Thoracic aorta (tissue), 2 donors: ENCODE measurements at regions not wholly inside any gene's neighbourhood (a gene's known extent, or its start where the extent isn't known, plus 50 kb on each side); places are given as distances from the start of the nearest gene placed in this dataset.

Source experiments
- ATAC-seq: fragments of 150-250 bp; one replicate; pipeline ENCODE4 v1.8.0; 2017; ENCODE audit warnings: low read depth; ENCODE audit not compliant: insufficient number of reproducible peaks, low FRiP score
- DNase-seq: peaks from one replicate; pipeline ENCODE4 v3.0.0-alpha.2; 2020; ENCODE audit warnings: low spot score
- H3K27ac ChIP-seq, 2 donors: fragments of 200-600 bp; sonication (generic); 1 replicate in 1 of 2; 2 replicates in 1 of 2; pipeline ENCODE4 v1.5.1; 2016; ENCODE audit warnings: mild to moderate bottlenecking in 2 of 2, moderate library complexity in 2 of 2
- H3K27me3 ChIP-seq: fragments of 200-600 bp; sonication (generic); replicated peaks from 2 replicates; pipeline ENCODE4 v1.6.0; 2016; ENCODE audit warnings: mild to moderate bottlenecking; ENCODE audit not compliant: insufficient read depth
- H3K36me3 ChIP-seq: fragments of 200-600 bp; sonication (generic); one replicate; pipeline ENCODE4 v1.5.1; 2016
- H3K4me1 ChIP-seq, 2 donors: fragments of 200-600 bp; sonication (generic); 1 replicate in 1 of 2; 2 replicates in 1 of 2; pipeline versions ENCODE4 v1.5.1 to v1.6.0; 2016; ENCODE audit warnings: low read depth in 2 of 2, mild to moderate bottlenecking in 1 of 2; ENCODE audit not compliant: control insufficient read depth in 1 of 2
- H3K4me3 ChIP-seq: fragments of 200-600 bp; sonication (generic); 2 replicates; pipeline ENCODE4 v1.5.1; 2016; ENCODE audit warnings: mild to moderate bottlenecking
- H3K9me3 ChIP-seq: fragments of 200-600 bp; sonication (generic); 2 replicates; pipeline ENCODE4 v1.5.1; 2016
- TF ChIP-seq, protein P1 (sequence below): fragments of 200-600 bp; sonication (generic); IDR thresholded peaks from one replicate; pipeline ENCODE4 v1.5.1; 2019; ENCODE audit warnings: antibody characterized with exemption

DNA sequence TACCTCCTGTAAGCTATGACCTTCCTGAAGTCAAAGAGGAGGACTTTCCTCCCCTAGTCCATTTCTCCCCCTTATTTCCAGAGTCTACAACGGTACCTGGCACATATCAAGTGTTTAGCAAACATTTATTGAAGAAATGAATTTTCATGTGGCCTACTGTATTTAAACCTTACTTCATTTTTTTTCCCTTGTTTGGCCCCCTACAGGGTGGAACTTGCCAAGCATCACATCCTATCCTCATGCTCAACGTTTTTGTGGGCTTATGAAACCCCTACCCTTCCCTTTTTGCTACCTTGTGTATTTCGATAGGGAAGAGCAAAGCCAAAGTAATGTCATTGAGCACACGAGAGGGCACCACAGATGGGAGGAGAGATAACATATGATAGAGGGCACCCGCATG lies 1857.8 kb upstream of the WWC1 start:
- H3K4me1 ChIP-seq = no peaks in the 10 kb centered on the region
- DNase-seq (no peak), ATAC-seq (no peak)
- H3K27ac ChIP-seq = no peak overlapping the region
- no peaks in the 10 kb centered on the region for H3K36me3 ChIP-seq
- no peak overlapping the region for H3K4me3 ChIP-seq
- H3K9me3 ChIP-seq = no peaks in the 10 kb centered on the region
- TF ChIP-seq, protein P1, sequence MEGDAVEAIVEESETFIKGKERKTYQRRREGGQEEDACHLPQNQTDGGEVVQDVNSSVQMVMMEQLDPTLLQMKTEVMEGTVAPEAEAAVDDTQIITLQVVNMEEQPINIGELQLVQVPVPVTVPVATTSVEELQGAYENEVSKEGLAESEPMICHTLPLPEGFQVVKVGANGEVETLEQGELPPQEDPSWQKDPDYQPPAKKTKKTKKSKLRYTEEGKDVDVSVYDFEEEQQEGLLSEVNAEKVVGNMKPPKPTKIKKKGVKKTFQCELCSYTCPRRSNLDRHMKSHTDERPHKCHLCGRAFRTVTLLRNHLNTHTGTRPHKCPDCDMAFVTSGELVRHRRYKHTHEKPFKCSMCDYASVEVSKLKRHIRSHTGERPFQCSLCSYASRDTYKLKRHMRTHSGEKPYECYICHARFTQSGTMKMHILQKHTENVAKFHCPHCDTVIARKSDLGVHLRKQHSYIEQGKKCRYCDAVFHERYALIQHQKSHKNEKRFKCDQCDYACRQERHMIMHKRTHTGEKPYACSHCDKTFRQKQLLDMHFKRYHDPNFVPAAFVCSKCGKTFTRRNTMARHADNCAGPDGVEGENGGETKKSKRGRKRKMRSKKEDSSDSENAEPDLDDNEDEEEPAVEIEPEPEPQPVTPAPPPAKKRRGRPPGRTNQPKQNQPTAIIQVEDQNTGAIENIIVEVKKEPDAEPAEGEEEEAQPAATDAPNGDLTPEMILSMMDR = no peak
- H3K27me3 ChIP-seq = no peaks in the 10 kb centered on the region

DNA sequence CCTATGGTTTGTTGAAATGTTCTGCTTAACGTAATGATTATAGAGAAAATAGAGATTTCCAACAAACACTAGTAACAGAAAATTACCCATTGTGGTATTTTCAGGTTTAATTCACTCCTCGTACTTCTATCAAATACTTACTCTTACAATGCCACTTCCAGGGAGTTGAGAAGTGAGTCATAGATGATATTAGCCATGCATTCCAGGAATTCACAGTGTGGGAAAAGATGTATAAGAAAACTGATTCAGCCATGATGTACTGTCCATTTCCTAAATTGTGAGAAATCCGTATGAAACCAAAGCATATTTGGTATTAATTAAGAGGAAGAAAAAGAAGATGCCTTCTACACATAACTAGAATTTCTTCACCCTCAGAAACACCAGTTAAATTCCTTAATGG lies 1854.6 kb upstream of the WWC1 start:
- no peaks in the 10 kb centered on the region for H3K36me3 ChIP-seq
- ATAC-seq = no peak
- no peaks in the 10 kb centered on the region for H3K9me3 ChIP-seq
- H3K27me3 ChIP-seq = no peaks in the 10 kb centered on the region
- H3K4me1 ChIP-seq = no peaks in the 10 kb centered on the region
- no peak overlapping the region for H3K4me3 ChIP-seq
- H3K27ac ChIP-seq = no peak overlapping the region
- TF ChIP-seq, protein P1 = no peak
- no peak for DNase-seq

DNA sequence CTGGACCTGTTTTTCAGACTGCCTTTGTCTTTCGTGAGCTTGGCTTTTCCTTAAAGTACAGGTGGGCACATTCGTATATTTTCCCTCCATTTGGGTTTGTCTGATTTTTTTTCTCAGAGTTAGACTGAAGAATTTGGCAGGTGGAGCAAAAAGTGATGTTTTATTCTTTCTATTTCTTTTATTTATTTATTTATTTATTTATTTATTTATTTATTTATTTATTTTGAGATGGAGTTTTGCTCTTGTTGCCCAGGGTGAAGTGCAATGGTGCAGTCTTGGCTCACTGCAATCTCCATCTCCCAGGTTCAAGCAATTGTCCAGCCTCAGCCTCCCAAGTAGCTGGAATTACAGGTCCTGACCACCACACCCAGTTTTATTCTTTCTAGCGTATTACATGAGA lies 1805.1 kb upstream of the WWC1 start:
- Histone ChIP-seq H3K4me3 (no peak overlapping the region), H3K36me3 (no peaks in the 10 kb centered on the region), H3K9me3 (no peaks in the 10 kb centered on the region), H3K4me1 (no peaks in the 10 kb centered on the region), H3K27ac (no peak overlapping the region), H3K27me3 (no peaks in the 10 kb centered on the region)
- ATAC-seq = no peak
- TF ChIP-seq, protein P1 = no peak
- DNase-seq = no peak

DNA sequence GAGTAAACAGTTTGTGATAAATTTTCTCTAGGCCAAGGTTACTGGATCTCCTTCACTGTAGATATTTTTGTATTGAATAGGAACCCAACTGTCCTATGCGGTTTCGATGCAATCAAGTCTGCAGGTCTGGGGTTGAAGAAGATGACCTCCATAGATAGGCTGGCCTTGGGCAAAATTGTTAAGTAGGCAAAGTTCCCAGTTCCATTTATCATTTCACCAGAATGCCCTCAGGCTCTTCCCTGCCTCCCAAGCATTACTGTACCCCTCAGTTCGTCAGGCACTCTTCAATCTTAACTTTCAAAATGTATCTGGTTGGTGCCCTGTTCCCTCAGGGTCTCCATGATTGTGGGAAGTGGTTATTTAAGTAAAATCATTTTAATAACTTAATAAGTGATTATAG lies 1802.9 kb upstream of the WWC1 start:
- Histone ChIP-seq H3K27me3 (no peaks in the 10 kb centered on the region), H3K9me3 (no peaks in the 10 kb centered on the region), H3K4me3 (no peak overlapping the region), H3K36me3 (no peaks in the 10 kb centered on the region), H3K27ac (no peak overlapping the region), H3K4me1 (no peaks in the 10 kb centered on the region)
- ATAC-seq = no peak
- TF ChIP-seq, protein P1 = no peak
- no peak for DNase-seq

DNA sequence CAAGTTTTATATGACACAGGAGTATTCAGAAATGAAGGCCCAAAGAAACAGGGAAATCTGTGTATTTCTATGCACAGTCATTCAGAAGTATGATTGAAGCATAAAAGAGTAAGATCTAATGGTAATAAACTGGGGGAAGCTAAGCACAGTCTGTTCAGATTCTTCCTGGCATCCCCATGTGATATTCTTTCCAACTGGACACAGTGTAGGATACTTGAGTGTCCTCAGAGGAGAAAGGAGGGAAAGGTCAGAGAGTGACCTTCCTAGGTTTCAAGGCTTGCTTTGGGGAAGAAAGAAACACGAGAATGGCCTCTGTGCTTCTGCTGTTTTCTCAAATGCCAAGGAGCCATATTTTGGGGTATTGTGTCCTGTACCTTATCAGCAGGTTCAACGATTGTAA lies 1798.4 kb upstream of the WWC1 start:
- Histone ChIP-seq H3K27ac (no peak overlapping the region), H3K27me3 (no peaks in the 10 kb centered on the region), H3K9me3 (no peaks in the 10 kb centered on the region), H3K36me3 (no peaks in the 10 kb centered on the region), H3K4me3 (no peak overlapping the region), H3K4me1 (no peaks in the 10 kb centered on the region)
- ATAC-seq (no peak), DNase-seq (no peak)
- TF ChIP-seq, protein P1 = no peak
